Fibroblast of villous mesenchyme (primary cell): ENCODE measurements at regions not wholly inside any gene's neighbourhood (a gene's known extent, or its start where the extent isn't known, plus 50 kb on each side); places are given as distances from the start of the nearest gene placed in this dataset.

ENCODE experiments used
- DNase-seq: peaks from one replicate; pipeline ENCODE4 v3.0.0-alpha.2; 2010; ENCODE audit warnings: low read depth
- H3K4me3 ChIP-seq: 2 replicates; pipeline ENCODE4 v1.5.1; 2011; ENCODE audit warnings: low read depth, mild to moderate bottlenecking, low read length
- CTCF ChIP-seq: IDR thresholded peaks from 2 replicates; pipeline ENCODE4 v1.5.1; 2012; ENCODE audit warnings: low read depth, mild to moderate bottlenecking, low read length; ENCODE audit not compliant: insufficient read depth

DNA sequence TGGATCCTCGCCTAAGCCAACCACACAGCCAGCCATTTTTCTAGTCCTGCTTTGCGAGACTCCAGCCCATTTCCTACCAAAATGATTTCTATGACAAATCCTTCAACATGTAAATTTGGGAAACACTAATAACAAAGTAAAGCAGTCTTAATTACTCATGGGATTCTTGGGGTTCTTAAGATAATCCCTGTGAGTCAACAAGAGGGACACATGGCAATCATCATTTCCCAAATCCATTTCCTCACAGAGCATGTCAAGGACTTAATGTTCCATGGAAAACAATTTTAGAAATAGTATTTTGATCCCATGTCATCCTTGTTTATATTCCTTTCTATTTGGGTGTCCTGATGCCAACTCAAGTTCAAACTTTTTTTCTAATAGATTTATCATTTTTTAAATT is 322.7 kb upstream of the NOX3 start:
- H3K4me3 ChIP-seq: no peak overlapping the region
- no peak for DNase-seq
- TF ChIP-seq CTCF: no peak

- DNase-seq: no peak
- no peak overlapping the region for H3K4me3 ChIP-seq
- no peak for TF ChIP-seq CTCF
Observed at GRCh38 chr6:155771822-155772221, 316.2 kb upstream of the NOX3 start.

- no peak overlapping the region for H3K4me3 ChIP-seq
- no peak for DNase-seq
- TF ChIP-seq CTCF: no peak
Observed at GRCh38 chr6:155770856-155771255, 315.2 kb upstream of the NOX3 start.

GRCh38 chr6:155770313-155770712 is 314.7 kb upstream of the NOX3 start:
- DNase-seq: no peak

DNA sequence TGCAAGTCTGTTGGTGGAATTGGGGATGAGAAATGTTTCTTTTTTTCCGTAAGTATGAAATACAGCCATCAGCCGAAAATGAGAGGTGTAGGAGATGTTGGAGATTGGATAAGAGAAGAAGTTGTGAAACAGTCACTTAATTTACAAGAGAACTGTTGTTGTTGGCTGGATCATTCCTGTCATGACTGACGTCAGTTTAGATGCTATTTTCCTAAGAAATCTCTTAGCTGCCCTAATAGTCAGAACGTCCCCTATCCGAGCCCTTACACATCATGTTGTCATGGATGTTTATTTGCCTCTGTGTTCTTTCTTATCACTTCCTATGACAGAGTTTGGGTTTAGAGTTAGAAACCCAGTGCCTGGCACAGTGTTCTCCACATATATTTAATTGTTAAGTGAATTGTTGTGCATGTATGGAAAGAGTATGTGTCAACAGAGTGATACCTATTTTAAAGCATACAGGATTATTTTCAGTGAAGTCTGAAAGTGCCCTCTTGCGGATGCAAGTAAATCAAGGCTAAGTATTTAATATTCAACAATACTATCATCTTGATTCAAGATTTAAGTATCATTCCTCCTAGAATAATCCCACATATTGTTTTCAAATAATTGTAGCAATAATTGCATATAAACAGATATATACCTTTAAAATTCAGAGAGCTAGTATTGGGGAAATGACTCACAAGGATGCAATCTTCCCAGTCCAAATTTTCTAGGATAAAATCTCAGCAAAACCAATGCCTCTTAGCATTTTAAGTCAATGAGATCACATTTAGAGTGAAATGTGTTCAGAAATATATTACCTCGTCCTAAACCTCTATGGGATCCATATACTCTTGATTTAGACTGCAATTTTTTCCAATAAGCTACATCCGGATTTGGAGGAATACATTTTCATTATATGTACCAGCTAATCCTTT is 309.9 kb upstream of the NOX3 start:
- H3K4me3 ChIP-seq: no peak overlapping the region
- no peak for TF ChIP-seq CTCF
- DNase-seq: peak; percentile 51

More at GRCh38 chr6:155770313-155770712, 314.7 kb upstream of the NOX3 start:
- no peak overlapping the region for H3K4me3 ChIP-seq
- TF ChIP-seq CTCF: no peak

DNA sequence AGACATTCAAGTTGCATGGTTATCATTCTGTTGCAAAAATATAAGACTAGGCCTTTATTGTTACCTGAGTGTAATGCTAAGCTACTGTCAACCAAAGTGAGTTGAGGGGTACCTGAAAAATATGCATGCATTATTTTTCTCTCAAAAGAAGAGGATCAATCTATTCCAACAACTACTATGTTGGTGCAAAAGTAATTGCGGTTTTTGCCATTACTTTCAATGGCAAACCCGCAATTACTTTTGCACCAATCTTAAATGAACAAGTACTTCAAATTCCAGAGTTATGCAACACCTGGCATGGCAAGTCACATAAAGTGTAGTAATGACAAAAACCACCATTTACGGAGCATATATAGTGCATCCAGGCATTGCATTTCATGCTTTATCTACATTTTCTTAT is 307.0 kb upstream of the NOX3 start:
- H3K4me3 ChIP-seq: no peak overlapping the region
- TF ChIP-seq CTCF: no peak
- no peak for DNase-seq
